GM23248 (cell line): ENCODE measurements at regions not wholly inside any gene's neighbourhood (a gene's known extent, or its start where the extent isn't known, plus 50 kb on each side); places are given as distances from the start of the nearest gene placed in this dataset.

Source experiments
- EZH2 ChIP-seq: fragments of 200-600 bp; sonication (generic); IDR thresholded peaks from 2 replicates; pipeline ENCODE4 v1.6.1; 2018; ENCODE audit warnings: antibody characterized with exemption, mild to moderate bottlenecking; ENCODE audit not compliant: insufficient read depth, poor library complexity, severe bottlenecking
- EZH2phosphoT487 ChIP-seq: fragments of 200-600 bp; sonication (generic); IDR thresholded peaks from 2 replicates; pipeline ENCODE4 v1.6.1; 2018; ENCODE audit warnings: antibody characterized with exemption, moderate library complexity, mild to moderate bottlenecking, low read depth; ENCODE audit not compliant: insufficient read depth

GRCh38 chr10:78529262-78529661 lies 495.6 kb downstream of the RPS24 start:
- no peak for TF ChIP-seq EZH2
- no peak for TF ChIP-seq EZH2phosphoT487
